ENCODE measurements at regions not wholly inside any gene's neighbourhood (a gene's known extent, or its start where the extent isn't known, plus 50 kb on each side); places are given as distances from the start of the nearest gene placed in this dataset.

DNA sequence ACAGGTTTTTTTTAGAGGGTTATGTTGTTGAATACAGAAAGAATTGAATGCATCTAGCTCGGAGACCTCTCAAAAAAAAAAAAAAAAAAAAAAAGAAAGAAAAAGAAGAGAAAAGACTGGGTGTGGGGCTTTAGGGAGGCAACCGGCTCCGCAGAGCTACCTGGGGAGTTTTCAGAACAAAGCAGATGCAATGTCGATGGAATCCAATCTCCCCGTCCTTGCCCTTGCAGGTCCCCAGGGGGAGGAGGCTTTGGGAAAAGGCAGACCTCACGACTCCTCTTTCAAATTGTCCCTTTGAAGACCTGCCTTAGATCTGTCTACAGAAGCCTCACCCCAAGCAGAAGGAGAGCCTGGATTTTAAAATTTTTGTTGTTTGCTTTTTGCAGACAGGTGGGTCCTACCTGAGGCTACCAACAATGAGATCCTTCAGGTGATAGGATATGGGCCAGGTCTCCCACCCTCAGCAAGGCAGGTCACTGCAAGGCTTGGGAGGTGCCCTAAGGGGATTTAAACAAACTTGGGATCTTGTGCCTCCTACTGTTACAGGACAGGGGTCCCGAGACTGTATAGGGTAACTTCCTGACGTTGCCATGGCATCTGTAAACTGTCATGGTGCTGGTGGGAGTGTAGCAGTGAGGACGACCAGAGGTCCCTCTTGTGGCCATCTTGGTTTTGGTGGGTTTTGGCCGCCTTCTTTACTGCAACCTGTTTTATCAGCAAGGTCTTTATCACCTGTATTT lies 75.2 kb upstream of the PRKX start (continued):
- TF ChIP-seq C11orf30 (IDR thresholded peaks at IDR 0.05; ENCODE audit: low read depth) (no peak), SMC3 (conservative IDR thresholded peaks at IDR 0.05; ENCODE audit: insufficient read depth, low read depth, low read length) (0 out of 2 replicates have a peak, but pooled peaks have one; percentile 13), YY1 (IDR thresholded peaks at IDR 0.05; ENCODE audit: borderline replicate concordance in 1 of 3, control insufficient read depth in 1 of 3, extremely low read depth in 1 of 3, insufficient read depth in 3 of 3, insufficient read length in 1 of 3, insufficient replicate concordance in 2 of 3, low read depth in 1 of 3, low read length in 2 of 3) (peak in 1 of 3 experiments; percentile 27), HOXB6 (CRISPR knock-in tag; IDR thresholded peaks at IDR 0.05; ENCODE audit: borderline replicate concordance) (no peak), SIX5 (IDR thresholded peaks at IDR 0.05; ENCODE audit: borderline replicate concordance in 1 of 2, insufficient read depth in 1 of 2, low read depth in 1 of 2, low read length in 2 of 2) (no peak)

DNA sequence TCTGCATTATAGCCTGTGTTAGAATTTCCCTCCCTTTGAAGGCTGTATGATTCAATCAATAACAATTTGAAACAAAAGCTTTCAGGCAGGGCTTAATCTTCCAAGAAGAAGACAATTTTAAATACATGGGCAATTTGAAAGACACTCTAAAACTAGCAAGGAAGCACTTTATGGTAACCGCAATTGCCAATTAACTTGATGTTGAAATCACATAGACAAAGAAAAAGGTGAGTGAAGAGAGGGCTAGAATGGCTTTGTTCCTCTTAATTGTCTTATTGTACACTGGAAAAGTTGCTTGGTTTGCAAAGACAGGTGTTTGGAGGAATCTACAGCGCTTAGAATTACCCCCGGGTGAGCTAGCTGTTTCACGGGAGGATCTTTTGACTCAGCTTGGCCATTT lies 74.4 kb upstream of the PRKX start:
- Histone ChIP-seq H3K4me1 (replicated peaks in 1 of 2; ENCODE audit: control insufficient read depth in 2 of 2, insufficient read depth in 2 of 2, low read length in 2 of 2) (no peaks in the 10 kb centered on the region), H4K20me1 (replicated peaks; ENCODE audit: control insufficient read depth, insufficient read depth, low read length) (no peaks in the 10 kb centered on the region), H3K4me3 (no peak overlapping the region), H3K9me1 (ENCODE audit: control insufficient read depth, insufficient read depth, low read length) (no peaks in the 10 kb centered on the region), H3K4me2 (ENCODE audit: insufficient read depth, low read length) (no peak overlapping the region), H3K9ac (ENCODE audit: insufficient read depth in 1 of 2, low read depth in 2 of 2, low read length in 2 of 2) (no peak overlapping the region), H3K79me2 (ENCODE audit: control insufficient read depth, insufficient read depth, low read length) (no peaks in the 10 kb centered on the region), H2AFZ (ENCODE audit: low read depth, low read length) (no peak overlapping the region), H3K36me3 (ENCODE audit: control insufficient read depth, insufficient read depth, low read length) (no peaks in the 10 kb centered on the region), H3K27ac (ENCODE audit: extremely low read depth, low read depth, low read length) (no peak overlapping the region), H3K9me3 (replicated peaks; ENCODE audit: control insufficient read depth, insufficient read depth, low read depth, low read length) (no peaks in the 10 kb centered on the region), H3K27me3 (ENCODE audit: control insufficient read depth in 2 of 2, insufficient read depth in 2 of 2, low read length in 2 of 2) (peaks cover 3 to 18% of the 10 kb centered on the region in 2 experiments; a peak in 4 of 5 replicates)
- BruUV-seq (replicated peaks): no TSS peak
- DNase-seq (ENCODE audit: extremely low read depth in 1 of 4, low spot score in 3 of 4) (no peak), FAIRE-seq (no peak), ATAC-seq (no peak)
- 10% methylated on average over 4 of the region's 4 CpGs for WGBS (ENCODE audit: insufficient coverage, low coverage, missing lambda C conversion rate)
- POLR2A ChIA-PET: no interaction called here
- CTCF ChIA-PET (ENCODE audit: low intra/inter-chr PET ratio): no interaction called here
- intact Hi-C loops (cut with micrococcal nuclease): no loop called here
- in situ Hi-C loops (cut with MboI): no loop called here
- TF ChIP-seq ZNF77 (CRISPR knock-in tag; IDR thresholded peaks at IDR 0.05): no peak
- TF ChIP-seq, protein P1, sequence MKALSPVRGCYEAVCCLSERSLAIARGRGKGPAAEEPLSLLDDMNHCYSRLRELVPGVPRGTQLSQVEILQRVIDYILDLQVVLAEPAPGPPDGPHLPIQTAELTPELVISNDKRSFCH (CRISPR knock-in tag; IDR thresholded peaks at IDR 0.05): no peak
- TF ChIP-seq, protein P1 (tag; IDR thresholded peaks at IDR 0.05): no peak
- TF ChIP-seq NFE2L1 (tag; IDR thresholded peaks at IDR 0.05; ENCODE audit: borderline replicate concordance, low read depth): no peak
- no peak for TF ChIP-seq KLF10 (CRISPR knock-in tag; IDR thresholded peaks at IDR 0.05)
- TF ChIP-seq, protein P2, sequence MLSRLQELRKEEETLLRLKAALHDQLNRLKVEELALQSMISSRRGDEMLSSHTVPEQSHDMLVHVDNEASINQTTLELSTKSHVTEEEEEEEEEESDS (CRISPR knock-in tag; IDR thresholded peaks at IDR 0.05): no peak
- TF ChIP-seq, protein P3, sequence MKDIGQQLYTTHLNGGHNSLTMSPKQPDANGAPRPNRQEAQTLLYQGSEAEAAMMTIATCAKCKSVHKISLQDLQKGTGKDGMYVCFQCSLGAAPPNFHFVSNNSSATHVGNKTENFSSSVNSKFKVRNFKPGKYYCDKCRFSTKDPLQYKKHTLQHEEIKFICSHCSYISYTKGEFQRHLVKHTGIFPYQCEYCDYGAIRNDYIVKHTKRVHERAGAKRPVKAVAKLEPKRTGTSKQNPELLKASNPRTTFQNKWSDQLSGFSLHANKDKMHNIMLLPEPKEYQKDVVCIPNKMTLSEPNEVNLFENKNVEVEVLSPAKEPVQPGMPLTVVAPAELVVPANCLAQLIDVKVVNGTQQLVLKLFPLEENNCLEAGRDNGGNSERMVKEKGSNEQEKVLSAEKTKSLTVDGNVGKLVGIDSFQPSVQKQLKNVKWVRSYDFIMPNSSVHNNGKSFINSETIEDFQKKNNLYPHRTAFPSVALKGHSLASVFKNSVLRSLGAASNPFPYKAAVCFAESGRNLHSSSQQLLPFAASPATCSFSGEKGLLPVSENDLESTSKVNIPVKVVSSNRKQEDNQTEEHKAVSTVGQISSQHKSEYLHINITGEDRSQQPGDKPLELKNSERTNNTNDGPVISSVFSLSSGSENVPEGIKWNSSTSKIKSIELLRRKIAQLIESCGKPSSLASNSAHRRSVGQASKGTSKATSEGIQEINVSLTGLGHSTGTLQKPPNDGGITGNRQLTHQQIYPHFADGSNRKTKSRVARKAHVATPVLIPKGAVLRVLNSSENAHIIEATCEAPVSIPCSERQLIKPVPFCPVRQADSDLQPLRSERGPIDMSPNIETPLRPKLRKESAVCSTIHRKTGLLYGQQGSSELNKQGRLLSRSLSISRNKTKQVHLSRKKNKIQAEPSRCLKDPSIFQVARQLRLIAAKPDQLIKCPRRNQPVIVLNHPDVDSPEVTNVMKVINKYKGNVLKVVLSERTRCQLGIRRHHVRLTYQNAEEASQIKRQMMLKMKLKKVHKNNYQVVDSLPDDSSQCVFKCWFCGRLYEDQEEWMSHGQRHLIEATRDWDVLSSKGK (CRISPR knock-in tag; IDR thresholded peaks at IDR 0.05): no peak
- no peak for TF ChIP-seq ARHGAP35 (IDR thresholded peaks at IDR 0.05; ENCODE audit: partially characterized antibody)
- TF ChIP-seq FIP1L1 (IDR thresholded peaks at IDR 0.05; ENCODE audit: low read depth, low read length, poor library complexity, severe bottlenecking): no peak
- no peak for TF ChIP-seq ZFP30 (CRISPR knock-in tag; IDR thresholded peaks at IDR 0.05; ENCODE audit: borderline replicate concordance)
- TF ChIP-seq NCOR1 (IDR thresholded peaks at IDR 0.05): no peak
- TF ChIP-seq ZNF121 (CRISPR knock-in tag; conservative IDR thresholded peaks at IDR 0.05): no peak
